ENCODE measurements at regions not wholly inside any gene's neighbourhood (a gene's known extent, or its start where the extent isn't known, plus 50 kb on each side); places are given as distances from the start of the nearest gene placed in this dataset.

DNA sequence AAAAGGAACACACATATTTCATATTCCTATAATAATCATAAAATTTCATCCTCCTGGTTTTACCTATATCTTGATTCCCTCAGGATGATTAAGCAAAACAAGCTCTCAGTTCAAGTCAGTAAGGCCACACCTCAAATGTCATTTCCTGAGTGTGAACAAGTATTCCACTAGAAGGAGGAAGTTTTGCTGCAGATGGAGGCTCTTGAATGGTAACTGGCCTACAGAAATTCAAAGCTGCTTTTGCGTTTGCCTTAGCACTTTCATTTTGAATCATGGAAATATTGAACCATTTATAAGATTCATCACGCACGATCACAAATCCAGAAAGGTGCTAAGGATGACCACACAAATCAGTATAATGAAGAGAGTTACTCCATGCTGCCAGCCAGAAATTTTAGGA, 254.4 kb upstream of the CXXC4 start:
- H3K4me3 ChIP-seq (ENCODE audit: low read depth, low read length), result no peak overlapping the region
- no peak for DNase-seq (ENCODE audit: low read depth, low spot score)
- ChIA-PET CTCF (no interaction called here), POLR2A (no interaction called here)
- TF ChIP-seq, protein P1, sequence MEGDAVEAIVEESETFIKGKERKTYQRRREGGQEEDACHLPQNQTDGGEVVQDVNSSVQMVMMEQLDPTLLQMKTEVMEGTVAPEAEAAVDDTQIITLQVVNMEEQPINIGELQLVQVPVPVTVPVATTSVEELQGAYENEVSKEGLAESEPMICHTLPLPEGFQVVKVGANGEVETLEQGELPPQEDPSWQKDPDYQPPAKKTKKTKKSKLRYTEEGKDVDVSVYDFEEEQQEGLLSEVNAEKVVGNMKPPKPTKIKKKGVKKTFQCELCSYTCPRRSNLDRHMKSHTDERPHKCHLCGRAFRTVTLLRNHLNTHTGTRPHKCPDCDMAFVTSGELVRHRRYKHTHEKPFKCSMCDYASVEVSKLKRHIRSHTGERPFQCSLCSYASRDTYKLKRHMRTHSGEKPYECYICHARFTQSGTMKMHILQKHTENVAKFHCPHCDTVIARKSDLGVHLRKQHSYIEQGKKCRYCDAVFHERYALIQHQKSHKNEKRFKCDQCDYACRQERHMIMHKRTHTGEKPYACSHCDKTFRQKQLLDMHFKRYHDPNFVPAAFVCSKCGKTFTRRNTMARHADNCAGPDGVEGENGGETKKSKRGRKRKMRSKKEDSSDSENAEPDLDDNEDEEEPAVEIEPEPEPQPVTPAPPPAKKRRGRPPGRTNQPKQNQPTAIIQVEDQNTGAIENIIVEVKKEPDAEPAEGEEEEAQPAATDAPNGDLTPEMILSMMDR (IDR thresholded peaks at IDR 0.05; ENCODE audit: insufficient read depth, low read length, missing control alignments), result no peak

DNA sequence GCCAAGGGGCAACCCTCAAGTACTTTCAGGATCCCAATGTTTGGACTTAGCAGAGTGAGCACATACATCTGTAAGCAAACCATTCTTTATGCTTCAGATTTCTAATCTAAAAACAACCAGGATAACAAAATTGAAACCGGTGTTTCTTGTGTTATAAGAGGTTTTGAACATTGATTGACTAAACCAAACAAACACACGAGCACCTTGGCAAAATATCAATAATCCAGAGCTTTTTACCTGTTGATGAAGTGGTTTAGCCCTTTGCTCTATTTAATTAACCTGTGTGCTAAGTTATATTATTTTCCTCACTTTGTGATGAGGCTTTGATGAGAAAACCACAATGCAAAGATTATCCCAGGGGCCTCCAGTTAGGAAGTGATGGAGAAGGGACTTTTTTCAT, 255.3 kb upstream of the CXXC4 start:
- ChIA-PET CTCF (no interaction called here), POLR2A (no interaction called here)
- TF ChIP-seq, protein P1 (IDR thresholded peaks at IDR 0.05; ENCODE audit: insufficient read depth, low read length, missing control alignments), result no peak
- DNase-seq (ENCODE audit: low read depth, low spot score), result no peak
- H3K4me3 ChIP-seq (ENCODE audit: low read depth, low read length), result no peak overlapping the region

DNA sequence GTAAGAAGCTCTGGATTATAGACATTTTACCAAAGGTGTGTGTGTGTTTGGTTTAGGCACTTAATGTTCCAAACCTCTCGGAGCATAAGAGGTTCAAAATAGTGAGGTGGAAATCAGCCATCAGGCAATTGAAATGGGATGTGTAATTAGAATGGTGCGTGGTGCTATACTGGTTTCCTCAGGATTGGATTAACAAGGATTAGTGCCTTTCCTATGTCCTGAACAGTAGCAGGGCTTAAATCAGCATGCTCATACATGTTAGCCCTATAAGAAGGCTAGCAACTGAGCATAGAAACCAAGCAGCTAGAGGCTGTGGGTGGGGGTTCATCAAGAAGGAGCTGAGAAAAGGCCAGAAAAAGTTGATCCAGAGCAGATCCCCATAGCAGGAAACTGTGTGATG, 256.8 kb upstream of the CXXC4 start:
- H3K4me3 ChIP-seq (ENCODE audit: low read depth, low read length), result no peak overlapping the region
- ChIA-PET CTCF (no interaction called here), POLR2A (no interaction called here)
- DNase-seq (ENCODE audit: low read depth, low spot score), result no peak
- TF ChIP-seq, protein P1 (IDR thresholded peaks at IDR 0.05; ENCODE audit: insufficient read depth, low read length, missing control alignments), result no peak

DNA sequence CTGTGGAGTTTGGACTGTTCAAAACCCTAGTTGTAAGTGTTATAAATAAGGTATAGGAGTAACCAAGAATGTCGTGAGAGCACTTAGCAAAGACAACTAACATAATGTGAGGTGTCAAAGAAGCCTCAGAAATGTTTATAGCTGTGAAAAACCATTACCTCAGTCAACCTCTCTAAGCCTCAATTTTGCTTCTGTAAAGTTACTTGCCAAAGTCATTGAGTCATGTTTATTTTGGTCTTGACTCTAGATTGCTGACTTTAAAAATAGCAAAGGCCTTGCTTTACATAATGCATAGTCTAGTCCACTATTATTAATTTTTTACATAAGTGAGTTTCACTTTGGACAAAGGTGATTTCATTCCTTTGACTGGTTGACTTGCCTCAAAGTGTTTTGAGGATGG, 257.6 kb upstream of the CXXC4 start:
- no peak overlapping the region for H3K4me3 ChIP-seq (ENCODE audit: low read depth, low read length)
- CTCF ChIA-PET, result no interaction called here
- POLR2A ChIA-PET, result no interaction called here
- TF ChIP-seq, protein P1 (IDR thresholded peaks at IDR 0.05; ENCODE audit: insufficient read depth, low read length, missing control alignments), result no peak
- DNase-seq (ENCODE audit: low read depth, low spot score), result no peak

DNA sequence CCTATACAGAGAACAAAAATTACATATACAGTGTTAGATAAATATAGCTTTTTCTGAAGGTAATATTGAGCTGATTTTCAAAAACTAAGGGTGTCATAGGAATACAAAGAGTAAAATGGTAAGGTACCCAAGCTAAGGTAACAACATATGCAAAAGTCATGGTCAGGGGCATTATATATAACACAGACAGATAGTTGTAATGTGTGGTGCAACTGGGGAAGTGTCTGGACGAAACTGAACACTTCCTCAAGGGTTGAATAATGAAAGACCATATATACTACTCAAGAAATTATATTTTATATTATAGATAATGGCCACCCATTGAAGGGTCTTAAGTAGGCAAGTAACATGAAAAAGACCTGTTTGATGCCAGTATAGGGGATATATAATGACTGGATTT, 262.1 kb upstream of the CXXC4 start:
- ChIA-PET CTCF (no interaction called here), POLR2A (no interaction called here)
- no peak for DNase-seq (ENCODE audit: low read depth, low spot score)
- TF ChIP-seq, protein P1 (IDR thresholded peaks at IDR 0.05; ENCODE audit: insufficient read depth, low read length, missing control alignments), result no peak
- no peak overlapping the region for H3K4me3 ChIP-seq (ENCODE audit: low read depth, low read length)

DNA sequence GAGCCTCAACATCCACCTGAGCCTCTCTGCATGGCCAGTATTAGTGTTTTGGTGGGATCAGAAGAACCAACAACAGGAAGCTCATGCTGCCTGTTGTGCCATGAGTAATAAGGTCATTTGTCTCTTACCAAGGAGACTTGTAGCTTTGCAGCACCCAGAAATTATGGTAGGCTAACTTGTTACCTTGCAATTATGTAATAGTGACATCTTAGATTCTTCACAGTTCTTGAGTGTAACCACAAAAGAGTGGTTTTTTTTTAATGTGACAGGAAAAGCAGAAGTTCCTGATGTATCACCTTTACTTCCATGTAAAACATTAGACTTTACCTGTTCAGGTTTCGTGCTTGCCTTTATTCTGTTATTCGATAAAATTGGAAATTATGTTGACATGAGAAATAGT, 263.9 kb upstream of the CXXC4 start:
- TF ChIP-seq, protein P1 (IDR thresholded peaks at IDR 0.05; ENCODE audit: insufficient read depth, low read length, missing control alignments), result no peak
- POLR2A ChIA-PET, result no interaction called here
- H3K4me3 ChIP-seq (ENCODE audit: low read depth, low read length), result no peak overlapping the region
- no peak for DNase-seq (ENCODE audit: low read depth, low spot score)
- CTCF ChIA-PET, result no interaction called here
